DOHH2 (cell line): ENCODE measurements at regions not wholly inside any gene's neighbourhood (a gene's known extent, or its start where the extent isn't known, plus 50 kb on each side); places are given as distances from the start of the nearest gene placed in this dataset.

ENCODE experiments used
- CTCF ChIP-seq: fragments of 200-600 bp; sonication (generic); IDR thresholded peaks from one replicate; pipeline ENCODE4 v1.5.1; 2014; ENCODE audit warnings: antibody characterized with exemption, mild to moderate bottlenecking, low read depth, low read length; ENCODE audit not compliant: poor library complexity, severe bottlenecking
- EZH2phosphoT487 ChIP-seq: fragments of 200-600 bp; sonication (generic); IDR thresholded peaks from 2 replicates; pipeline ENCODE4 v1.6.1; 2017; ENCODE audit warnings: borderline replicate concordance, mild to moderate bottlenecking, antibody characterized with exemption, low read length, moderate library complexity, mixed read lengths

DNA sequence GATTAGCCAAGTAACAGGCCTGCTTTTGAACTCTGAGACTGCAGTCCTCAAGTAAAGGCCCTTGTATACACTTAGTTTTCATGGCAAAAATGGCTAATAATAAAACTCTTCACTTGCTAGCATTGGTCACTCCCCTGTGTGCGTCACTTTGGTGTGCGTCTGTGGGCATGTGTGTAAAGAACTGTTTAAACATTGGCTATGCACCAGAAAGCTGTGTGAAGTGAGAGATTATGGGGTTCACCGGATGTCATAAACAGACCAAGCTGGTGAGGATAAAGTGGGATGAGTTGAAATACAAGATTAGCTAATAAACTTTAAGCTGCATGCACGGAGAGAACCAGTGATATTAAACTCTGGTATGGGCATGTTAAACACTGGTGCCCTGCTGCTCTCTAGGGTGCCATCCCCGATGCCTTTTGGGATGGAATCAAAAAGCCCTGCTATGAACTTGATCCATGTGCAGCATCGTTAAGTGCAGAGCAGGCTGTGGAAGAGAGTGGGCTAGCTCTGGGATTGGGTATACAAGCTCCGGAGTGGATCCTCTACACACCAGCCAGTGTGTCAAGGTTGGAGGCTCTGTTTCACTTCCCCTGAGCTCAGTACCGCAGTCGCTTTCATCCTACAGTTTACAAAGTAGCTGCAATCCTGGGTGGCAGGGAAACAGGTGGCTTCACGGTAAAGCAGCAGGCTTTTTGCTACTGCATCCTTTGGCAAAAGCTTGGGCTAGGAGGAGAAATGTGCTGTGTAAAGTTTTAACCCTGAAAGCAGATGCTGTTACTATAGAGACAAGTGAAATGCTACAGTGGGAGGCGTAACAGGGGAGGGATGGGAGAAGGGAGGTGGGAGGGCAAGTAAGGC, 108.3 kb upstream of the SLC4A4 start:
- TF ChIP-seq CTCF (no peak), EZH2phosphoT487 (no peak)
